Upper lobe of left lung (tissue), 4 donors: ENCODE measurements at regions not wholly inside any gene's neighbourhood (a gene's known extent, or its start where the extent isn't known, plus 50 kb on each side); places are given as distances from the start of the nearest gene placed in this dataset.

ENCODE experiments used
- CTCF ChIP-seq, 6 experiments: fragments of 450-650 bp in 4 of 6; fragments of 200-600 bp in 2 of 6; sonication (generic) in 2 of 6; IDR thresholded peaks; one replicate each; pipeline ENCODE4 v1.5.1; 2016 to 2019; ENCODE audit warnings: antibody characterized with exemption in 6 of 6
- EP300 ChIP-seq, 4 donors: sonication (generic); formaldehyde crosslinking; IDR thresholded peaks; one replicate each; pipeline ENCODE4 v1.5.1; 2017; ENCODE audit warnings: antibody characterized with exemption in 4 of 4, control low read depth in 2 of 4
- POLR2A ChIP-seq, 4 donors: fragments of 450-650 bp; IDR thresholded peaks; one replicate each; pipeline ENCODE4 v1.5.1; 2016 to 2017; ENCODE audit warnings: antibody characterized with exemption in 4 of 4, mild to moderate bottlenecking in 2 of 4
- POLR2AphosphoS5 ChIP-seq, 2 donors: sonication (generic); formaldehyde crosslinking; IDR thresholded peaks; one replicate each; pipeline ENCODE4 v1.5.1; 2017; ENCODE audit warnings: antibody characterized with exemption in 2 of 2

DNA sequence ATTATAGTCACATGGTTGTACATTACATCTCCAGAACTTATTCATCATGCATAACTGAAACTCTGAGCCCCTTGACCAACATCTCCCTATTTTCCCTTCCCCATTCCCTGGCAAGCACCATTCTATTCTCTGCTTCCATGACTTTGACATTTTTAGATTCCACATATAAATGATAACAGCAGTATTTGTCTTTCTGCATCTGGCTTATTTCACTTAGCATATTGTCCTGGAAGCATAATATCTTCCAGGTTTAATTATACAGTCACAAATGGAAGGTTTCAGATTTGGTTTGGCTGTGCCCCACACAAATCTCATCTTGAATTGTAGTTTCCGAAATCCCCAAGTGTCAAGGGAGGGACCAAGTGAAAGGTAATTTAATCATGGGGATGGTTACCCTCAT is 626.9 kb upstream of the PKDCC start:
- no peak for TF ChIP-seq CTCF (IDR thresholded peaks at IDR 0.05)
- TF ChIP-seq POLR2A (IDR thresholded peaks at IDR 0.05) = no peak
- no peak for TF ChIP-seq EP300 (IDR thresholded peaks at IDR 0.05)
- TF ChIP-seq POLR2AphosphoS5 (IDR thresholded peaks at IDR 0.05) = no peak
